AG04450 (cell line): ENCODE measurements at regions not wholly inside any gene's neighbourhood (a gene's known extent, or its start where the extent isn't known, plus 50 kb on each side); places are given as distances from the start of the nearest gene placed in this dataset.

ENCODE experiments used
- CTCF ChIA-PET: fragments of 300-600, 350-600 bp; formaldehyde crosslinking; extraction: SDS; loops from one replicate; lab custom pipeline; 2022; ENCODE audit warnings: antibody characterized with exemption, inconsistent platforms; lab: Charles Lee
- POLR2A ChIA-PET: fragments of 350-600 bp; formaldehyde crosslinking; extraction: SDS; loops from one replicate; lab custom pipeline; 2021; ENCODE audit warnings: antibody characterized with exemption, inconsistent platforms; lab: Yijun Ruan, JAX
- DNase-seq: peaks from one replicate; pipeline ENCODE4 v3.0.0-alpha.2; 2011; ENCODE audit warnings: low read depth, low spot score
- H3K27ac ChIP-seq: one replicate; pipeline ENCODE4 v1.5.1; 2012; ENCODE audit warnings: low read depth, low read length, control low read depth
- H3K27me3 ChIP-seq: one replicate; pipeline ENCODE4 v1.6.0; 2012; ENCODE audit warnings: low read length; ENCODE audit not compliant: control insufficient read depth, insufficient read depth
- H3K4me3 ChIP-seq: 2 replicates; pipeline ENCODE4 v1.5.1; 2011; ENCODE audit warnings: mild to moderate bottlenecking, low read depth, low read length, control low read depth
- H3K9me3 ChIP-seq: 2 replicates; pipeline ENCODE4 v1.5.1; 2012; ENCODE audit warnings: low read length; ENCODE audit not compliant: control insufficient read depth, insufficient read depth
- TF ChIP-seq, protein P1 (sequence below): IDR thresholded peaks from 2 replicates; pipeline ENCODE4 v1.5.1; 2011; ENCODE audit warnings: low read depth, low read length, control low read depth, inconsistent platforms

- TF ChIP-seq, protein P1, sequence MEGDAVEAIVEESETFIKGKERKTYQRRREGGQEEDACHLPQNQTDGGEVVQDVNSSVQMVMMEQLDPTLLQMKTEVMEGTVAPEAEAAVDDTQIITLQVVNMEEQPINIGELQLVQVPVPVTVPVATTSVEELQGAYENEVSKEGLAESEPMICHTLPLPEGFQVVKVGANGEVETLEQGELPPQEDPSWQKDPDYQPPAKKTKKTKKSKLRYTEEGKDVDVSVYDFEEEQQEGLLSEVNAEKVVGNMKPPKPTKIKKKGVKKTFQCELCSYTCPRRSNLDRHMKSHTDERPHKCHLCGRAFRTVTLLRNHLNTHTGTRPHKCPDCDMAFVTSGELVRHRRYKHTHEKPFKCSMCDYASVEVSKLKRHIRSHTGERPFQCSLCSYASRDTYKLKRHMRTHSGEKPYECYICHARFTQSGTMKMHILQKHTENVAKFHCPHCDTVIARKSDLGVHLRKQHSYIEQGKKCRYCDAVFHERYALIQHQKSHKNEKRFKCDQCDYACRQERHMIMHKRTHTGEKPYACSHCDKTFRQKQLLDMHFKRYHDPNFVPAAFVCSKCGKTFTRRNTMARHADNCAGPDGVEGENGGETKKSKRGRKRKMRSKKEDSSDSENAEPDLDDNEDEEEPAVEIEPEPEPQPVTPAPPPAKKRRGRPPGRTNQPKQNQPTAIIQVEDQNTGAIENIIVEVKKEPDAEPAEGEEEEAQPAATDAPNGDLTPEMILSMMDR = no peak
- ChIA-PET CTCF (no interaction called here), POLR2A (no interaction called here)
- Histone ChIP-seq H3K27ac (no peak overlapping the region), H3K27me3 (no peaks in the 10 kb centered on the region), H3K4me3 (no peak overlapping the region), H3K9me3 (no peaks in the 10 kb centered on the region)
- no peak for DNase-seq
These were observed 177.2 kb downstream of the TMEM132E start for GRCh38 chr17:34756637-34757021.

DNA sequence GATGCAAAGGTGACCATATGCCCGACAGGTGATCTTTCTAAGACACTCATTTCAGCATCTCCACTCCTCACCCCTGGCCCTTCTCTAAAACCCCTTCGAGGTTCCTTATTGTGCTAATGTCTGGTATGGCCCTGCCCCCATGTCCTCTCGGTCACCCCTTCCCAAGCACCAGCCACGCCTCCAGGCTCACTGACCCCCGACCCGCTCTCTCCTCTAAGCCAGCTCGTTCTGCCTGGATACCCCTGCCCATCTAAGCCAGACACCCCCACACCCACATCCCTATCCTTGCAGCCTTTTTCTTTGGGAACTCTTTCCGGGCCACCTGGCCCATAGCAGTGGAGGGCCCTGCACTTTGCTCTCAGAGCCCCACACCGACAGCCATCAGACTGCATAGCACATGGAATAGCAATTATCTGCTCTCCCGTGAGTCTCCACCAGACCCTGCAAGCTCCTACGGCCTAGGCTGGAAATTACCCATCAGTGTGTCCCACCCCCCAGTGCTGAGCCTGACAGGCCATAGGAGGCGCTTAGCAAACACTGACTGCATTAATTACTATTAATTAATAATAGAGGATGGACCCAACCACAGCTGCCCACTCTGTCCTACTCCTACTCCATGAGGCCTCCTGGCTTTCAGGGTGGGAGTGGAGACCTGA is 176.7 kb downstream of the TMEM132E start:
- DNase-seq = no peak
- no peak overlapping the region for H3K27ac ChIP-seq
- no peak overlapping the region for H3K4me3 ChIP-seq
- CTCF ChIA-PET = no interaction called here
- TF ChIP-seq, protein P1 = no peak
- POLR2A ChIA-PET = no interaction called here
- no peaks in the 10 kb centered on the region for H3K9me3 ChIP-seq
- H3K27me3 ChIP-seq = no peaks in the 10 kb centered on the region

DNA sequence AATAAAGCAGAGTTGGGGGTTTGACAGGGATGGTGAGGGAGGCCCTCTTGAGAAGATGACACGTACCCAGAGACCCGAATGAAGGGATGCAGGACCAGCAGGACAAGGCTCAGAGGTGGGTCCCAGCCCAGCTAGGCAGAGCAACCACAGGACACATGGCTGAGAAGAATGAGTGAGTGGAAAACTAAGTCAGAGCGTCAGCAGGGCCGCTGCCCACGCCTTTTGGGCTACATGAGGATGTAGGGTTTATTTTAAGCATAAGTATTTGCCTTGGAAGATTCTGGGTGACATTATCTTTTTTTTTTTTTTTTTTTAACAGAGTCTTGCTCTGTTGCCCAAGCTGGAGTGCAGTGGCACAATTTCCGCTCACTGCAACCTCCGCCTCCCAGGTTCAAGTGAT is 176.0 kb downstream of the TMEM132E start:
- DNase-seq = no peak
- H3K4me3 ChIP-seq = no peak overlapping the region
- no peaks in the 10 kb centered on the region for H3K9me3 ChIP-seq
- CTCF ChIA-PET = no interaction called here
- H3K27me3 ChIP-seq = no peaks in the 10 kb centered on the region
- H3K27ac ChIP-seq = no peak overlapping the region
- TF ChIP-seq, protein P1 = no peak
- POLR2A ChIA-PET = no interaction called here

GRCh38 chr17:34750004-34750403 is 170.6 kb downstream of the TMEM132E start:
- CTCF ChIA-PET = no interaction called here
- no peak overlapping the region for H3K27ac ChIP-seq
- TF ChIP-seq, protein P1 = no peak
- H3K27me3 ChIP-seq = no peaks in the 10 kb centered on the region
- no peaks in the 10 kb centered on the region for H3K9me3 ChIP-seq
- no peak for DNase-seq
- H3K4me3 ChIP-seq = no peak overlapping the region
- POLR2A ChIA-PET = no interaction called here

DNA sequence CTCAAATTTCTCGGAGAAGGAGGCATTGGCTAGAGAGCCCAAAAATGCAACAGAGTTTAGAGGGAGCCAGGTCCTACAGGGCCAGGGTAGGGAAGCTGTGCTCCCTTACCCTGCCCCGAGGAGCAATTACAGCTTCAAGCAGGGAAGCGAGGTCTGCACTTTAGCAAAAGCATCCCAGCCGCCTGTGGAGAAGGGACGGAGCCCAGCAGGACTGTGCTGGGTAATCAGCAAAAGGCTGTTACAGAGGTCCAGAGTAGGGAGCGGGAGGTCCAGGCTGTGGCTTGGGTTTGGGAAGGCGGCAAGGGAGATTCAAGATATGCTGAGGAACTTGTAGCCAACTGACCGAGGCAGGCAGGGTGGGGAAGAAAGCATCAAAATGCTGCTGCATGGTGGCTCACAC is 162.6 kb downstream of the TMEM132E start:
- no peak for DNase-seq
- TF ChIP-seq, protein P1 = no peak
- Histone ChIP-seq H3K27me3 (no peaks in the 10 kb centered on the region), H3K4me3 (no peak overlapping the region), H3K27ac (no peak overlapping the region), H3K9me3 (no peaks in the 10 kb centered on the region)
- ChIA-PET POLR2A (no interaction called here), CTCF (no interaction called here)
